Activated CD4-positive, alpha-beta T cell treated with anti-CD3 and anti-CD28 coated beads, Interleukin-2, amount 50 U/mL, for 1 hour (primary cell): ENCODE measurements at regions not wholly inside any gene's neighbourhood (a gene's known extent, or its start where the extent isn't known, plus 50 kb on each side); places are given as distances from the start of the nearest gene placed in this dataset.
"Not testable (repeated sequence)": the region's sequence is repeated elsewhere in the genome, so short reads cannot be mapped to it uniquely, and the experiment has no call there.

Experiments
- DNase-seq: peaks from one replicate; pipeline ENCODE4 v3.0.0-alpha.2; 2020

GRCh38 chr4:23153076-23153475 lies 460.3 kb downstream of the GBA3 start:
- DNase-seq, result no peak

- no peak for DNase-seq
Observed at GRCh38 chr4:23149815-23150214, 457.1 kb downstream of the GBA3 start.

GRCh38 chr4:23144707-23145106 lies 452.0 kb downstream of the GBA3 start:
- DNase-seq, result no peak

GRCh38 chr4:23135792-23136645 lies 443.3 kb downstream of the GBA3 start:
- no peak for DNase-seq

GRCh38 chr4:23134331-23134730 lies 441.6 kb downstream of the GBA3 start:
- no peak for DNase-seq

GRCh38 chr4:23130845-23131244 lies 438.1 kb downstream of the GBA3 start:
- DNase-seq, result no peak

- no peak for DNase-seq
Observed at GRCh38 chr4:23125118-23125517, 432.4 kb downstream of the GBA3 start.

- no peak for DNase-seq
Observed at GRCh38 chr4:23122666-23123400, 430.1 kb downstream of the GBA3 start.

- DNase-seq, result no peak
Observed at GRCh38 chr4:23120374-23120773, 427.6 kb downstream of the GBA3 start.

- DNase-seq, result no peak
Observed at GRCh38 chr4:23117826-23118225, 425.1 kb downstream of the GBA3 start.

GRCh38 chr4:23114538-23114937 lies 421.8 kb downstream of the GBA3 start:
- no peak for DNase-seq

- no peak for DNase-seq
Observed at GRCh38 chr4:23113104-23113503, 420.4 kb downstream of the GBA3 start.

- DNase-seq, result no peak
Observed at GRCh38 chr4:23106516-23106915, 413.8 kb downstream of the GBA3 start.

- DNase-seq, result no peak
Observed at GRCh38 chr4:23105759-23106370, 413.1 kb downstream of the GBA3 start.

- no peak for DNase-seq
Observed at GRCh38 chr4:23097251-23097650, 404.5 kb downstream of the GBA3 start.

- DNase-seq, result no peak
Observed at GRCh38 chr4:23091711-23092110, 399.0 kb downstream of the GBA3 start.

- DNase-seq, result no peak
Observed at GRCh38 chr4:23085249-23085568, 392.5 kb downstream of the GBA3 start.

- no peak for DNase-seq
Observed at GRCh38 chr4:23084559-23085248, 392.0 kb downstream of the GBA3 start.

GRCh38 chr4:23083391-23083790 lies 390.7 kb downstream of the GBA3 start:
- DNase-seq, result no peak

GRCh38 chr4:23080171-23080570 lies 387.4 kb downstream of the GBA3 start:
- DNase-seq, result not testable (repeated sequence)

GRCh38 chr4:23070848-23071570 lies 378.3 kb downstream of the GBA3 start:
- DNase-seq, result no peak

- no peak for DNase-seq
Observed at GRCh38 chr4:23068756-23069155, 376.0 kb downstream of the GBA3 start.

GRCh38 chr4:23068287-23068686 lies 375.6 kb downstream of the GBA3 start:
- DNase-seq, result no peak
